ENCODE measurements at regions not wholly inside any gene's neighbourhood (a gene's known extent, or its start where the extent isn't known, plus 50 kb on each side); places are given as distances from the start of the nearest gene placed in this dataset.

- TF ChIP-seq AR (CRISPR knock-in tag; IDR thresholded peaks at IDR 0.05) (0 out of 2 replicates have a peak, but pooled peaks have one; percentile 18), MAX (CRISPR knock-in tag; IDR thresholded peaks at IDR 0.05) (peak; percentile 75), TEAD1 (CRISPR knock-in tag; IDR thresholded peaks at IDR 0.05) (peak; percentile 58; the same call in 1 of the 2 replicates), ZMAT4 (CRISPR knock-in tag; IDR thresholded peaks at IDR 0.05) (no peak)
- TF ChIP-seq, protein P1, sequence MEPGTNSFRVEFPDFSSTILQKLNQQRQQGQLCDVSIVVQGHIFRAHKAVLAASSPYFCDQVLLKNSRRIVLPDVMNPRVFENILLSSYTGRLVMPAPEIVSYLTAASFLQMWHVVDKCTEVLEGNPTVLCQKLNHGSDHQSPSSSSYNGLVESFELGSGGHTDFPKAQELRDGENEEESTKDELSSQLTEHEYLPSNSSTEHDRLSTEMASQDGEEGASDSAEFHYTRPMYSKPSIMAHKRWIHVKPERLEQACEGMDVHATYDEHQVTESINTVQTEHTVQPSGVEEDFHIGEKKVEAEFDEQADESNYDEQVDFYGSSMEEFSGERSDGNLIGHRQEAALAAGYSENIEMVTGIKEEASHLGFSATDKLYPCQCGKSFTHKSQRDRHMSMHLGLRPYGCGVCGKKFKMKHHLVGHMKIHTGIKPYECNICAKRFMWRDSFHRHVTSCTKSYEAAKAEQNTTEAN (CRISPR knock-in tag; IDR thresholded peaks at IDR 0.05) = peak; percentile 59; the same call in 1 of the 2 replicates
- TF ChIP-seq, protein P2, sequence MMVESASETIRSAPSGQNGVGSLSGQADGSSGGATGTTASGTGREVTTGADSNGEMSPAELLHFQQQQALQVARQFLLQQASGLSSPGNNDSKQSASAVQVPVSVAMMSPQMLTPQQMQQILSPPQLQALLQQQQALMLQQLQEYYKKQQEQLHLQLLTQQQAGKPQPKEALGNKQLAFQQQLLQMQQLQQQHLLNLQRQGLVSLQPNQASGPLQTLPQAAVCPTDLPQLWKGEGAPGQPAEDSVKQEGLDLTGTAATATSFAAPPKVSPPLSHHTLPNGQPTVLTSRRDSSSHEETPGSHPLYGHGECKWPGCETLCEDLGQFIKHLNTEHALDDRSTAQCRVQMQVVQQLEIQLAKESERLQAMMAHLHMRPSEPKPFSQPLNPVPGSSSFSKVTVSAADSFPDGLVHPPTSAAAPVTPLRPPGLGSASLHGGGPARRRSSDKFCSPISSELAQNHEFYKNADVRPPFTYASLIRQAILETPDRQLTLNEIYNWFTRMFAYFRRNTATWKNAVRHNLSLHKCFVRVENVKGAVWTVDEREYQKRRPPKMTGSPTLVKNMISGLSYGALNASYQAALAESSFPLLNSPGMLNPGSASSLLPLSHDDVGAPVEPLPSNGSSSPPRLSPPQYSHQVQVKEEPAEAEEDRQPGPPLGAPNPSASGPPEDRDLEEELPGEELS (CRISPR knock-in tag; IDR thresholded peaks at IDR 0.05) = peak; percentile 18; the same call in 1 of the 2 replicates
These were observed 64.3 kb downstream of the SPRY2 start (continued) for GRCh38 chr13:80276371-80277289.

GRCh38 chr13:80274643-80275042, 66.3 kb downstream of the SPRY2 start:
- TF ChIP-seq HMGA2 (CRISPR knock-in tag; IDR thresholded peaks at IDR 0.05) (no peak), MYBL2 (CRISPR knock-in tag; IDR thresholded peaks at IDR 0.05) (no peak), KAT7 (CRISPR knock-in tag; IDR thresholded peaks at IDR 0.05; ENCODE audit: borderline replicate concordance) (no peak), NFYB (CRISPR knock-in tag; conservative IDR thresholded peaks at IDR 0.05; ENCODE audit: low read depth) (no peak), SMAD4 (CRISPR knock-in tag; IDR thresholded peaks at IDR 0.05) (no peak), NR2C2 (CRISPR knock-in tag; IDR thresholded peaks at IDR 0.05) (no peak)
- TF ChIP-seq, protein P1 (CRISPR knock-in tag; IDR thresholded peaks at IDR 0.05) = no peak
- TF ChIP-seq, protein P3, sequence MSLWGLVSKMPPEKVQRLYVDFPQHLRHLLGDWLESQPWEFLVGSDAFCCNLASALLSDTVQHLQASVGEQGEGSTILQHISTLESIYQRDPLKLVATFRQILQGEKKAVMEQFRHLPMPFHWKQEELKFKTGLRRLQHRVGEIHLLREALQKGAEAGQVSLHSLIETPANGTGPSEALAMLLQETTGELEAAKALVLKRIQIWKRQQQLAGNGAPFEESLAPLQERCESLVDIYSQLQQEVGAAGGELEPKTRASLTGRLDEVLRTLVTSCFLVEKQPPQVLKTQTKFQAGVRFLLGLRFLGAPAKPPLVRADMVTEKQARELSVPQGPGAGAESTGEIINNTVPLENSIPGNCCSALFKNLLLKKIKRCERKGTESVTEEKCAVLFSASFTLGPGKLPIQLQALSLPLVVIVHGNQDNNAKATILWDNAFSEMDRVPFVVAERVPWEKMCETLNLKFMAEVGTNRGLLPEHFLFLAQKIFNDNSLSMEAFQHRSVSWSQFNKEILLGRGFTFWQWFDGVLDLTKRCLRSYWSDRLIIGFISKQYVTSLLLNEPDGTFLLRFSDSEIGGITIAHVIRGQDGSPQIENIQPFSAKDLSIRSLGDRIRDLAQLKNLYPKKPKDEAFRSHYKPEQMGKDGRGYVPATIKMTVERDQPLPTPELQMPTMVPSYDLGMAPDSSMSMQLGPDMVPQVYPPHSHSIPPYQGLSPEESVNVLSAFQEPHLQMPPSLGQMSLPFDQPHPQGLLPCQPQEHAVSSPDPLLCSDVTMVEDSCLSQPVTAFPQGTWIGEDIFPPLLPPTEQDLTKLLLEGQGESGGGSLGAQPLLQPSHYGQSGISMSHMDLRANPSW (CRISPR knock-in tag; conservative IDR thresholded peaks at IDR 0.05; ENCODE audit: low read depth) = no peak
- ChIA-PET CTCF (no interaction called here), POLR2A (no interaction called here)
- Mint-ChIP-seq H3K27ac (no peak overlapping the region), H3K4me1 (peaks cover 31% of the 10 kb centered on the region), H3K9me3 (peaks cover 37% of the 10 kb centered on the region), H3K36me3 (peaks cover 35% of the 10 kb centered on the region), H3K27me3 (ENCODE audit: low read depth) (no peaks in the 10 kb centered on the region), H3K4me3 (no peak overlapping the region)
- no peak for DNase-seq (ENCODE audit: low spot score)
- no peak for ATAC-seq
